DND-41 (cell line): ENCODE measurements at regions not wholly inside any gene's neighbourhood (a gene's known extent, or its start where the extent isn't known, plus 50 kb on each side); places are given as distances from the start of the nearest gene placed in this dataset.
"Not testable (repeated sequence)": the region's sequence is repeated elsewhere in the genome, so short reads cannot be mapped to it uniquely, and the experiment has no call there.

Experiments used
- CTCF ChIP-seq: IDR thresholded peaks from 2 replicates; pipeline ENCODE4 v1.5.1; 2012; ENCODE audit warnings: borderline replicate concordance, low read length, moderate library complexity, mild to moderate bottlenecking; ENCODE audit not compliant: poor library complexity, severe bottlenecking; ENCODE audit errors: extremely low read depth
- EZH2 ChIP-seq: IDR thresholded peaks from 3 replicates; pipeline ENCODE4 v1.6.1; 2012; ENCODE audit warnings: borderline replicate concordance, low read depth, mild to moderate bottlenecking, moderate library complexity, low read length, inconsistent platforms; ENCODE audit not compliant: severe bottlenecking

- TF ChIP-seq CTCF, EZH2: not testable (repeated sequence)
Measured at GRCh38 chr16:29268348-29268747, 138.2 kb downstream of the NPIPB11 start.
